Sigmoid colon (tissue), 6 donors: ENCODE measurements at regions not wholly inside any gene's neighbourhood (a gene's known extent, or its start where the extent isn't known, plus 50 kb on each side); places are given as distances from the start of the nearest gene placed in this dataset.
"Not testable (repeated sequence)": the region's sequence is repeated elsewhere in the genome, so short reads cannot be mapped to it uniquely, and the experiment has no call there.

Source experiments
- DNase-seq: peaks from one replicate; pipeline ENCODE4 v3.0.0-alpha.2; 2019
- H3K27ac ChIP-seq, 4 donors: fragments of 200-600 bp; sonication (generic); one replicate each; pipeline ENCODE4 v1.5.1; 2016 to 2019; ENCODE audit warnings: mild to moderate bottlenecking in 1 of 4
- H3K27me3 ChIP-seq, 3 donors: fragments of 200-600 bp; sonication (generic); one replicate each; pipeline ENCODE4 v1.5.1; 2019; ENCODE audit warnings: mild to moderate bottlenecking in 1 of 3
- H3K36me3 ChIP-seq, 4 donors: fragments of 200-600 bp; sonication (generic); one replicate each; pipeline ENCODE4 v1.5.1; 2016 to 2019
- H3K4me1 ChIP-seq, 4 donors: fragments of 200-600 bp; sonication (generic); one replicate each; pipeline ENCODE4 v1.5.1; 2017 to 2019
- H3K4me3 ChIP-seq, 4 donors: fragments of 200-600 bp; sonication (generic); one replicate each; pipeline ENCODE4 v1.5.1; 2017 to 2019; ENCODE audit warnings: mild to moderate bottlenecking in 2 of 4, moderate library complexity in 1 of 4
- H3K9me3 ChIP-seq, 4 donors: fragments of 200-600 bp in 3 of 4; sonication (generic) in 3 of 4; one replicate each; pipeline versions ENCODE4 v1.5.1 to v1.6.1; 2013 to 2019
- WGBS, 2 donors: extraction: QIAGEN DNeasy Blood & Tissue Kit; methylation state at CpG; one replicate each; pipeline ENCODE4 v1.1.7; 2013; 5-methylcytosine and 5-hydroxymethylcytosine counted together
- intact Hi-C: fragments of 100-400 bp; cut with DNase I; formaldehyde crosslinking; loops from one replicate; pipeline ENCODE4 v1.15.1; 2023
- donor health status: healthy with polysubstance abuse.
- donor health status: healthy.

- H3K9me3 ChIP-seq, H3K36me3 ChIP-seq, H3K4me1 ChIP-seq, H3K4me3 ChIP-seq, intact Hi-C loops, H3K27ac ChIP-seq, H3K27me3 ChIP-seq, DNase-seq: not testable (repeated sequence)
- no CpG with 5 or more reads among the region's 5 CpGs for WGBS, 2 donors
Measured at GRCh38 chr21:5975719-5976118, 4545.7 kb upstream of the TPTE start.

- H3K9me3 ChIP-seq, H3K4me1 ChIP-seq, H3K27ac ChIP-seq, H3K4me3 ChIP-seq, H3K36me3 ChIP-seq, intact Hi-C loops, H3K27me3 ChIP-seq, DNase-seq: not testable (repeated sequence)
- WGBS, 2 donors, result no CpG with 5 or more reads among the region's 2 CpGs
Measured at GRCh38 chr21:5997586-5997985, 4523.8 kb upstream of the TPTE start.

- H3K27me3 ChIP-seq, intact Hi-C loops, H3K4me3 ChIP-seq, H3K27ac ChIP-seq, H3K9me3 ChIP-seq, H3K36me3 ChIP-seq, DNase-seq, H3K4me1 ChIP-seq: not testable (repeated sequence)
- no CpG with 5 or more reads among the region's 7 CpGs for WGBS, 2 donors
Measured at GRCh38 chr21:6015422-6016057, 4505.8 kb upstream of the TPTE start.

- H3K9me3 ChIP-seq, H3K36me3 ChIP-seq, intact Hi-C loops, DNase-seq, H3K4me3 ChIP-seq, H3K27ac ChIP-seq, H3K4me1 ChIP-seq, H3K27me3 ChIP-seq: not testable (repeated sequence)
- WGBS, 2 donors, result no CpG with 5 or more reads among the region's 5 CpGs
Measured at GRCh38 chr21:6020460-6020859, 4500.9 kb upstream of the TPTE start.

- H3K36me3 ChIP-seq, intact Hi-C loops, DNase-seq, H3K27me3 ChIP-seq, H3K4me1 ChIP-seq, H3K4me3 ChIP-seq, H3K9me3 ChIP-seq, H3K27ac ChIP-seq: not testable (repeated sequence)
- no CpG with 5 or more reads among the region's 10 CpGs for WGBS, 2 donors
Measured at GRCh38 chr21:6020953-6021716, 4500.2 kb upstream of the TPTE start.

GRCh38 chr21:6021717-6022270, 4499.6 kb upstream of the TPTE start:
- H3K36me3 ChIP-seq, DNase-seq, intact Hi-C loops, H3K27ac ChIP-seq, H3K27me3 ChIP-seq, H3K4me3 ChIP-seq, H3K4me1 ChIP-seq, H3K9me3 ChIP-seq: not testable (repeated sequence)
- no CpG with 5 or more reads among the region's 4 CpGs for WGBS, 2 donors

- H3K4me1 ChIP-seq, H3K9me3 ChIP-seq, DNase-seq, H3K27ac ChIP-seq, H3K36me3 ChIP-seq, intact Hi-C loops, H3K4me3 ChIP-seq, H3K27me3 ChIP-seq: not testable (repeated sequence)
- WGBS, 2 donors, result no CpG with 5 or more reads among the region's 3 CpGs
Measured at GRCh38 chr21:6023331-6023730, 4498.1 kb upstream of the TPTE start.

GRCh38 chr21:6025139-6025538, 4496.2 kb upstream of the TPTE start:
- no CpG with 5 or more reads among the region's 3 CpGs for WGBS, 2 donors
- H3K36me3 ChIP-seq, H3K27me3 ChIP-seq, H3K9me3 ChIP-seq, H3K4me1 ChIP-seq, H3K27ac ChIP-seq, intact Hi-C loops, H3K4me3 ChIP-seq, DNase-seq: not testable (repeated sequence)

GRCh38 chr21:6027497-6027896, 4493.9 kb upstream of the TPTE start:
- DNase-seq, H3K27ac ChIP-seq, H3K36me3 ChIP-seq, H3K4me3 ChIP-seq, intact Hi-C loops, H3K4me1 ChIP-seq, H3K27me3 ChIP-seq, H3K9me3 ChIP-seq: not testable (repeated sequence)
- WGBS, 2 donors, result no CpG with 5 or more reads among the region's 3 CpGs

- H3K36me3 ChIP-seq, DNase-seq, H3K27ac ChIP-seq, H3K4me1 ChIP-seq, intact Hi-C loops, H3K4me3 ChIP-seq, H3K27me3 ChIP-seq, H3K9me3 ChIP-seq: not testable (repeated sequence)
- no CpG with 5 or more reads among the region's 14 CpGs for WGBS, 2 donors
Measured at GRCh38 chr21:6034124-6034678, 4487.2 kb upstream of the TPTE start.

GRCh38 chr21:6034820-6035473, 4486.4 kb upstream of the TPTE start:
- H3K36me3 ChIP-seq, intact Hi-C loops, H3K4me1 ChIP-seq, H3K4me3 ChIP-seq, H3K27ac ChIP-seq, H3K9me3 ChIP-seq, DNase-seq, H3K27me3 ChIP-seq: not testable (repeated sequence)
- WGBS, 2 donors, result no CpG with 5 or more reads among the region's 15 CpGs

GRCh38 chr21:6035474-6036155, 4485.8 kb upstream of the TPTE start:
- H3K9me3 ChIP-seq, DNase-seq, H3K27ac ChIP-seq, H3K4me1 ChIP-seq, H3K27me3 ChIP-seq, intact Hi-C loops, H3K36me3 ChIP-seq, H3K4me3 ChIP-seq: not testable (repeated sequence)
- no CpG with 5 or more reads among the region's 22 CpGs for WGBS, 2 donors
